ENCODE measurements at regions not wholly inside any gene's neighbourhood (a gene's known extent, or its start where the extent isn't known, plus 50 kb on each side); places are given as distances from the start of the nearest gene placed in this dataset.
A peak's percentile ranks its signal among the peaks of the same experiment; 100 is the strongest.

DNA sequence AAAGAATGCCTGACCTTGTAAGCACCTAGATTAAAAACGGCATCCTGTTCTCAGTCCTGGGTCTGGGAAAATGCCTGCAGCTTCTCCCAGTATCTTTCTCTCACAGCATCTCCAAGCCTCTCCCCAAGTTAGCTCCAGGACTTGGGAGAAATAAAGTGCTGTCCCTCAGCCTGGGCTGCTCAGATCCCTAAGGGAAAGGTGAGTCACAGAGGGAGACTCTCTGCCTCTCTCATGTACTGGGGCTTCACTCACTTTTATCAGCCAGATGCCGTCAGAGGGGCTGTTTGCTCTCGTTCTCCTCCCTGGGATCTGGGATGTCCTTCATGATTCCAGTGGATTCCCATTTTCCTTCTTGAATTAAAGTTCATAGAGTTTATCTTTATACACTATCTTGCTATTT is 293.6 kb downstream of the COL12A1 start:
- TF ChIP-seq, protein P1, sequence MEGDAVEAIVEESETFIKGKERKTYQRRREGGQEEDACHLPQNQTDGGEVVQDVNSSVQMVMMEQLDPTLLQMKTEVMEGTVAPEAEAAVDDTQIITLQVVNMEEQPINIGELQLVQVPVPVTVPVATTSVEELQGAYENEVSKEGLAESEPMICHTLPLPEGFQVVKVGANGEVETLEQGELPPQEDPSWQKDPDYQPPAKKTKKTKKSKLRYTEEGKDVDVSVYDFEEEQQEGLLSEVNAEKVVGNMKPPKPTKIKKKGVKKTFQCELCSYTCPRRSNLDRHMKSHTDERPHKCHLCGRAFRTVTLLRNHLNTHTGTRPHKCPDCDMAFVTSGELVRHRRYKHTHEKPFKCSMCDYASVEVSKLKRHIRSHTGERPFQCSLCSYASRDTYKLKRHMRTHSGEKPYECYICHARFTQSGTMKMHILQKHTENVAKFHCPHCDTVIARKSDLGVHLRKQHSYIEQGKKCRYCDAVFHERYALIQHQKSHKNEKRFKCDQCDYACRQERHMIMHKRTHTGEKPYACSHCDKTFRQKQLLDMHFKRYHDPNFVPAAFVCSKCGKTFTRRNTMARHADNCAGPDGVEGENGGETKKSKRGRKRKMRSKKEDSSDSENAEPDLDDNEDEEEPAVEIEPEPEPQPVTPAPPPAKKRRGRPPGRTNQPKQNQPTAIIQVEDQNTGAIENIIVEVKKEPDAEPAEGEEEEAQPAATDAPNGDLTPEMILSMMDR (IDR thresholded peaks at IDR 0.05) = no peak
- Mint-ChIP-seq H3K36me3 (ENCODE audit: unreplicated experiment) (peaks cover 2% of the 10 kb centered on the region), H3K27ac (ENCODE audit: unreplicated experiment) (no peak overlapping the region), H3K4me1 (ENCODE audit: unreplicated experiment) (peaks cover 25% of the 10 kb centered on the region), H3K4me3 (ENCODE audit: unreplicated experiment) (no peak overlapping the region), H3K9me3 (ENCODE audit: unreplicated experiment) (peaks cover 6% of the 10 kb centered on the region), H3K27me3 (ENCODE audit: unreplicated experiment) (no peaks in the 10 kb centered on the region)
- no peak for DNase-seq (ENCODE audit: extremely low spot score, unreplicated experiment)

- Mint-ChIP-seq H3K4me1 (ENCODE audit: unreplicated experiment) (peaks cover 29% of the 10 kb centered on the region), H3K9me3 (ENCODE audit: unreplicated experiment) (peaks cover 24% of the 10 kb centered on the region), H3K4me3 (ENCODE audit: unreplicated experiment) (no peak overlapping the region), H3K27me3 (ENCODE audit: unreplicated experiment) (no peaks in the 10 kb centered on the region), H3K36me3 (ENCODE audit: unreplicated experiment) (peaks cover 34% of the 10 kb centered on the region), H3K27ac (ENCODE audit: unreplicated experiment) (peak overlapping the region; percentile 87)
- no peak for DNase-seq (ENCODE audit: extremely low spot score, unreplicated experiment)
- TF ChIP-seq, protein P1 (IDR thresholded peaks at IDR 0.05) = no peak
Observed at GRCh38 chr6:74902846-74903245, 303.0 kb downstream of the COL12A1 start.

- no peak overlapping the region for H3K4me3 Mint-ChIP-seq (ENCODE audit: unreplicated experiment)
- no peak for DNase-seq (ENCODE audit: extremely low spot score, unreplicated experiment)
- peaks cover 29% of the 10 kb centered on the region for H3K4me1 Mint-ChIP-seq (ENCODE audit: unreplicated experiment)
- no peaks in the 10 kb centered on the region for H3K27me3 Mint-ChIP-seq (ENCODE audit: unreplicated experiment)
- TF ChIP-seq, protein P1 (IDR thresholded peaks at IDR 0.05) = no peak
- H3K36me3 Mint-ChIP-seq (ENCODE audit: unreplicated experiment) = peaks cover 40% of the 10 kb centered on the region
- H3K9me3 Mint-ChIP-seq (ENCODE audit: unreplicated experiment) = peaks cover 31% of the 10 kb centered on the region
- H3K27ac Mint-ChIP-seq (ENCODE audit: unreplicated experiment) = peak overlapping the region; percentile 87
Observed at GRCh38 chr6:74902089-74902488, 303.8 kb downstream of the COL12A1 start.

DNA sequence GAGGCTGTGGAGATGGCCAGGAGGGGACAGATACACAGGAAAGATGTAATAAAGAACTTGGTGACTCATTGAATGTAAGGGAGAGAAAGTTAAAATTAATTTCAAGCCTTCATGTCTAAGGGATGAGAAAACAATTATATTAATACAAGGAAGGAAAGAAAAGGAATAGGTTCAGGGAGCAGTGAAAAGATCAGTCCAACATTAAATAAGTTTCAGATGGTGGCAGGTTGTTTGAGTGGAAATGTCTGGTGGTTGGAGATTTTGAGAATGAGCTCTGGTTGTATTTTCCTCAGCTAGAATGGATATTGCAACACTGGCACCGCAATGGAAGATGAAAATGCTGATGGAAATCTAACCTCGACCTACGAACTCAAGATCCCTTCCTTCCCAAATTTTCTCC is 304.3 kb downstream of the COL12A1 start:
- Mint-ChIP-seq H3K36me3 (ENCODE audit: unreplicated experiment) (peaks cover 42% of the 10 kb centered on the region), H3K4me3 (ENCODE audit: unreplicated experiment) (peak overlapping the region; percentile 8), H3K9me3 (ENCODE audit: unreplicated experiment) (peaks cover 36% of the 10 kb centered on the region), H3K27ac (ENCODE audit: unreplicated experiment) (peak overlapping the region; percentile 87), H3K27me3 (ENCODE audit: unreplicated experiment) (no peaks in the 10 kb centered on the region), H3K4me1 (ENCODE audit: unreplicated experiment) (peaks cover 29% of the 10 kb centered on the region)
- TF ChIP-seq, protein P1 (IDR thresholded peaks at IDR 0.05) = no peak
- DNase-seq (ENCODE audit: extremely low spot score, unreplicated experiment) = no peak

GRCh38 chr6:74899416-74899815 is 306.4 kb downstream of the COL12A1 start:
- peaks cover 46% of the 10 kb centered on the region for H3K4me1 Mint-ChIP-seq (ENCODE audit: unreplicated experiment)
- peaks cover 37% of the 10 kb centered on the region for H3K9me3 Mint-ChIP-seq (ENCODE audit: unreplicated experiment)
- no peaks in the 10 kb centered on the region for H3K27me3 Mint-ChIP-seq (ENCODE audit: unreplicated experiment)
- TF ChIP-seq, protein P1 (IDR thresholded peaks at IDR 0.05) = no peak
- no peak for DNase-seq (ENCODE audit: extremely low spot score, unreplicated experiment)
- no peak overlapping the region for H3K4me3 Mint-ChIP-seq (ENCODE audit: unreplicated experiment)
- no peak overlapping the region for H3K27ac Mint-ChIP-seq (ENCODE audit: unreplicated experiment)
- peaks cover 43% of the 10 kb centered on the region for H3K36me3 Mint-ChIP-seq (ENCODE audit: unreplicated experiment)
